Ishikawa (cell line): ENCODE measurements at regions not wholly inside any gene's neighbourhood (a gene's known extent, or its start where the extent isn't known, plus 50 kb on each side); places are given as distances from the start of the nearest gene placed in this dataset.

Source experiments
- CREB1 ChIP-seq: IDR thresholded peaks from 2 replicates; pipeline ENCODE4 v1.6.1; 2012; ENCODE audit warnings: low read depth
- EP300 ChIP-seq: IDR thresholded peaks from 2 replicates; pipeline ENCODE4 v1.6.1; 2012; ENCODE audit warnings: borderline replicate concordance
- MAX ChIP-seq: IDR thresholded peaks from 2 replicates; pipeline ENCODE4 v1.6.1; 2012
- RAD21 ChIP-seq: IDR thresholded peaks from 2 replicates; pipeline ENCODE4 v1.6.1; 2012; ENCODE audit warnings: low read depth
- TAF1 ChIP-seq: IDR thresholded peaks from 2 replicates; pipeline ENCODE4 v1.6.1; 2012; ENCODE audit warnings: low read depth, mild to moderate bottlenecking
- TF ChIP-seq, protein P1 (sequence below): IDR thresholded peaks from 2 replicates; pipeline ENCODE4 v1.6.1; 2012; ENCODE audit warnings: low read depth, mild to moderate bottlenecking
- TF ChIP-seq, protein P2 (sequence below): IDR thresholded peaks from 2 replicates; pipeline ENCODE4 v1.6.1; 2012

DNA sequence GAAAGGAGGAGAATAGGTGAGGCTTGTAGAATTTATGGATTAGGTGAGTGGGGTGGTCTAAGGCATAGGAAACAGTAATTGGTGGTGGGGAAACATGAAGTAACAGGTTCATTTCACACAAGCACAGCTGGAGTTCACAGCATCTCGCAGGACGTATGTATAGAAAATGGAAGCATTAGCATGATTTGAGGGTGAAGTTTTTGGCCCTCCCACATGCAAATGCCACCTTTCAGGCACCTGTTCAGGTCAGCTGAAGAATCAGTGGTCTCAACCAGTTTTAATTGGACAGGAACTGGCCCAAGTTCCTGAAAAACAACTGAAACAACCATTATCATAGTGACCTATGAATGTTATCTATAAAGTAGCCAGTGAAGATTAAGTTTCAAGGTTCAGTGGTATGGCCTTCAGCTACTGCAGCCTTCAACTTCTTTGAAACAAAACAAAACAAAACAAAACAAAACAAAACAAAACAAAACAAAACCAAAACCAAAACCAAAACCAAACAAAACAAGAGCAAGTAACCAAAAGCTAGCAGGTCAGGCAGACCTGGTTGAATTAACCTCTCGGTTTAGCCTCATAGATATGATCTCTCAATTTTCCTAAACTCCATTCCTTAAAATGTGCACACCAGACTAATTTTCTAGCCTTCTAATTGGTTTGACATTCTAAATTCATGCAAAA, 102.1 kb upstream of the SPHKAP start:
- TF ChIP-seq, protein P1, sequence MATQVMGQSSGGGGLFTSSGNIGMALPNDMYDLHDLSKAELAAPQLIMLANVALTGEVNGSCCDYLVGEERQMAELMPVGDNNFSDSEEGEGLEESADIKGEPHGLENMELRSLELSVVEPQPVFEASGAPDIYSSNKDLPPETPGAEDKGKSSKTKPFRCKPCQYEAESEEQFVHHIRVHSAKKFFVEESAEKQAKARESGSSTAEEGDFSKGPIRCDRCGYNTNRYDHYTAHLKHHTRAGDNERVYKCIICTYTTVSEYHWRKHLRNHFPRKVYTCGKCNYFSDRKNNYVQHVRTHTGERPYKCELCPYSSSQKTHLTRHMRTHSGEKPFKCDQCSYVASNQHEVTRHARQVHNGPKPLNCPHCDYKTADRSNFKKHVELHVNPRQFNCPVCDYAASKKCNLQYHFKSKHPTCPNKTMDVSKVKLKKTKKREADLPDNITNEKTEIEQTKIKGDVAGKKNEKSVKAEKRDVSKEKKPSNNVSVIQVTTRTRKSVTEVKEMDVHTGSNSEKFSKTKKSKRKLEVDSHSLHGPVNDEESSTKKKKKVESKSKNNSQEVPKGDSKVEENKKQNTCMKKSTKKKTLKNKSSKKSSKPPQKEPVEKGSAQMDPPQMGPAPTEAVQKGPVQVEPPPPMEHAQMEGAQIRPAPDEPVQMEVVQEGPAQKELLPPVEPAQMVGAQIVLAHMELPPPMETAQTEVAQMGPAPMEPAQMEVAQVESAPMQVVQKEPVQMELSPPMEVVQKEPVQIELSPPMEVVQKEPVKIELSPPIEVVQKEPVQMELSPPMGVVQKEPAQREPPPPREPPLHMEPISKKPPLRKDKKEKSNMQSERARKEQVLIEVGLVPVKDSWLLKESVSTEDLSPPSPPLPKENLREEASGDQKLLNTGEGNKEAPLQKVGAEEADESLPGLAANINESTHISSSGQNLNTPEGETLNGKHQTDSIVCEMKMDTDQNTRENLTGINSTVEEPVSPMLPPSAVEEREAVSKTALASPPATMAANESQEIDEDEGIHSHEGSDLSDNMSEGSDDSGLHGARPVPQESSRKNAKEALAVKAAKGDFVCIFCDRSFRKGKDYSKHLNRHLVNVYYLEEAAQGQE = no peak
- TF ChIP-seq RAD21 = no peak
- no peak for TF ChIP-seq EP300
- TF ChIP-seq MAX = no peak
- TF ChIP-seq TAF1 = no peak
- TF ChIP-seq, protein P2, sequence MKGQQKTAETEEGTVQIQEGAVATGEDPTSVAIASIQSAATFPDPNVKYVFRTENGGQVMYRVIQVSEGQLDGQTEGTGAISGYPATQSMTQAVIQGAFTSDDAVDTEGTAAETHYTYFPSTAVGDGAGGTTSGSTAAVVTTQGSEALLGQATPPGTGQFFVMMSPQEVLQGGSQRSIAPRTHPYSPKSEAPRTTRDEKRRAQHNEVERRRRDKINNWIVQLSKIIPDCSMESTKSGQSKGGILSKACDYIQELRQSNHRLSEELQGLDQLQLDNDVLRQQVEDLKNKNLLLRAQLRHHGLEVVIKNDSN = no peak
- no peak for TF ChIP-seq CREB1
